ENCODE measurements at regions not wholly inside any gene's neighbourhood (a gene's known extent, or its start where the extent isn't known, plus 50 kb on each side); places are given as distances from the start of the nearest gene placed in this dataset.

- no peak overlapping the region for H3K27ac ChIP-seq (ENCODE audit: low read depth, low read length)
- H3K4me1 ChIP-seq (ENCODE audit: control insufficient read depth, insufficient read depth, low read length) = no peaks in the 10 kb centered on the region
- Mint-ChIP-seq H3K27ac (no peak overlapping the region), H3K4me3 (no peak overlapping the region), H3K27me3 (ENCODE audit: insufficient read depth) (no peaks in the 10 kb centered on the region), H3K4me1 (peaks cover 4% of the 10 kb centered on the region), H3K36me3 (ENCODE audit: low read depth) (no peaks in the 10 kb centered on the region), H3K9me3 (peaks cover 10% of the 10 kb centered on the region)
- TF ChIP-seq CTCF (conservative IDR thresholded peaks at IDR 0.05) = no peak
- WGBS, 2 experiments (ENCODE audit: insufficient coverage in 1 of 2, insufficient read length in 1 of 2) = 88 to 90% methylated on average over 4 to 6 of the region's 6 CpGs
- no peak overlapping the region for H3K4me3 ChIP-seq (ENCODE audit: low read length)
- H3K9ac ChIP-seq (ENCODE audit: extremely low read depth, low read length, poor library complexity, severe bottlenecking) = no peak overlapping the region
- H3K27me3 ChIP-seq (ENCODE audit: control insufficient read depth, insufficient read depth, low read length, poor library complexity, severe bottlenecking) = no peaks in the 10 kb centered on the region
- DNase-seq = no peak
- peaks cover 6% of the 10 kb centered on the region for H3K9me3 ChIP-seq (ENCODE audit: control insufficient read depth, low read length)
- H3K36me3 ChIP-seq (ENCODE audit: control insufficient read depth, insufficient read depth, low read length) = no peaks in the 10 kb centered on the region
These were observed 111.6 kb downstream of the NREP start for GRCh38 chr5:111645303-111645838.

- no peak overlapping the region for H3K4me3 Mint-ChIP-seq
- no peak overlapping the region for H3K27ac Mint-ChIP-seq
- H3K27ac ChIP-seq (ENCODE audit: low read depth, low read length) = no peak overlapping the region
- no peak overlapping the region for H3K4me3 ChIP-seq (ENCODE audit: low read length)
- WGBS, 2 experiments (ENCODE audit: insufficient coverage in 1 of 2, insufficient read length in 1 of 2) = 93 to 95% methylated on average over 2 of the region's 2 CpGs
- H3K9me3 ChIP-seq (ENCODE audit: control insufficient read depth, low read length) = peaks cover 23% of the 10 kb centered on the region
- no peaks in the 10 kb centered on the region for H3K4me1 ChIP-seq (ENCODE audit: control insufficient read depth, insufficient read depth, low read length)
- no peaks in the 10 kb centered on the region for H3K36me3 Mint-ChIP-seq (ENCODE audit: low read depth)
- H3K4me1 Mint-ChIP-seq = peaks cover 4% of the 10 kb centered on the region
- no peaks in the 10 kb centered on the region for H3K36me3 ChIP-seq (ENCODE audit: control insufficient read depth, insufficient read depth, low read length)
- no peak for TF ChIP-seq CTCF (conservative IDR thresholded peaks at IDR 0.05)
- no peaks in the 10 kb centered on the region for H3K27me3 ChIP-seq (ENCODE audit: control insufficient read depth, insufficient read depth, low read length, poor library complexity, severe bottlenecking)
- H3K9me3 Mint-ChIP-seq = peaks cover 29% of the 10 kb centered on the region
- DNase-seq = no peak
- H3K27me3 Mint-ChIP-seq (ENCODE audit: insufficient read depth) = no peaks in the 10 kb centered on the region
- no peak overlapping the region for H3K9ac ChIP-seq (ENCODE audit: extremely low read depth, low read length, poor library complexity, severe bottlenecking)
These were observed 113.5 kb downstream of the NREP start for GRCh38 chr5:111643499-111643898.

GRCh38 chr5:111641533-111642233 is 115.3 kb downstream of the NREP start:
- Mint-ChIP-seq H3K27ac (no peak overlapping the region), H3K27me3 (ENCODE audit: insufficient read depth) (no peaks in the 10 kb centered on the region), H3K9me3 (peaks cover 36% of the 10 kb centered on the region), H3K4me1 (peaks cover 4% of the 10 kb centered on the region), H3K4me3 (no peak overlapping the region), H3K36me3 (ENCODE audit: low read depth) (no peaks in the 10 kb centered on the region)
- Histone ChIP-seq H3K9me3 (ENCODE audit: control insufficient read depth, low read length) (peaks cover 29% of the 10 kb centered on the region), H3K27me3 (ENCODE audit: control insufficient read depth, insufficient read depth, low read length, poor library complexity, severe bottlenecking) (no peaks in the 10 kb centered on the region), H3K27ac (ENCODE audit: low read depth, low read length) (no peak overlapping the region), H3K4me3 (ENCODE audit: low read length) (no peak overlapping the region), H3K36me3 (ENCODE audit: control insufficient read depth, insufficient read depth, low read length) (no peaks in the 10 kb centered on the region), H3K4me1 (ENCODE audit: control insufficient read depth, insufficient read depth, low read length) (no peaks in the 10 kb centered on the region), H3K9ac (ENCODE audit: extremely low read depth, low read length, poor library complexity, severe bottlenecking) (no peak overlapping the region)
- WGBS, 2 experiments (ENCODE audit: insufficient coverage in 1 of 2, insufficient read length in 1 of 2) = 86 to 100% methylated on average over 1 to 4 of the region's 4 CpGs
- DNase-seq = no peak
- TF ChIP-seq CTCF (conservative IDR thresholded peaks at IDR 0.05) = no peak
